NAMALWA (cell line): ENCODE measurements at regions not wholly inside any gene's neighbourhood (a gene's known extent, or its start where the extent isn't known, plus 50 kb on each side); places are given as distances from the start of the nearest gene placed in this dataset.

Source experiments
- DNase-seq: peaks from one replicate; pipeline ENCODE4 v3.0.0-alpha.2; 2015; ENCODE audit warnings: low spot score

DNA sequence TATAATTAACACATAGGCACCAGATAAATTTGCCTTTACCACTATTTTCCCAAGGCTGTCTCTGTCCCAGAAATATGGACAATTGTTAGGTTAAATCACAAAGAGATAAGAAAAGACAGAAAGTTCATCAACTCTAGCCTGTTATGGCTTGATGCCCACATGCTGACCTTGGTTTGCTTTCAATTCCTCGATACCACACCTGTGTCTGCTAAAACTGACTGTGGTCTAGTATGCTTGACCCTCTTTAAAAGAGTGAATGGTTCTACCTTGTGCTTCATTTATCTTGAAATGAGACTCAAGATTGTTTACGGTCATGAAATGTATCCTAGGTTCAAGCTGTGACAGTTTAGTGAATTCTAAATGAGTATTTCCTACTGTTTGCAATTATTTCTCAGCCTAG lies 909.0 kb upstream of the LRRTM1 start:
- DNase-seq, result no peak

DNA sequence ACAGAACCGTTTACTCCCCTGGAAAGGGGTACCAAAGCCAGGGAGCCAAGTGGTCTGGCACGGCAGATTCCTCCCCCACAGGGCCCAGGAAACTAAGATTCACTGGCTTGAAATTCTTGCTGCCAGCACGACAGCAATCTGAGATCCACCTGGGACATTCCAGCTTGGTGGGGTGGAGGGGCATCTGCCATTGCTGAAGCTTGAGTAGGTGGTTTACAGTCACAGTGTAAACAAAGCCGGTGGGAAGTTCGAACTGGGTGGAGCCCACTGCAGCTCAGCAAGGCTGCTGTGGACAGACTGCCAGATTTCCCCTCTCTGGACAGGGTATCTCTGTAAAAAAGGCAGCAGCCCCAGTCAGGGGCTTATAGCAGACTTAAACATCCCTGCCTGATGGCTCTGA lies 901.7 kb upstream of the LRRTM1 start:
- DNase-seq, result no peak

- no peak for DNase-seq
Measured at GRCh38 chr2:81196933-81197628, 892.5 kb upstream of the LRRTM1 start.

GRCh38 chr2:81196383-81196851 lies 891.9 kb upstream of the LRRTM1 start:
- DNase-seq, result no peak

DNA sequence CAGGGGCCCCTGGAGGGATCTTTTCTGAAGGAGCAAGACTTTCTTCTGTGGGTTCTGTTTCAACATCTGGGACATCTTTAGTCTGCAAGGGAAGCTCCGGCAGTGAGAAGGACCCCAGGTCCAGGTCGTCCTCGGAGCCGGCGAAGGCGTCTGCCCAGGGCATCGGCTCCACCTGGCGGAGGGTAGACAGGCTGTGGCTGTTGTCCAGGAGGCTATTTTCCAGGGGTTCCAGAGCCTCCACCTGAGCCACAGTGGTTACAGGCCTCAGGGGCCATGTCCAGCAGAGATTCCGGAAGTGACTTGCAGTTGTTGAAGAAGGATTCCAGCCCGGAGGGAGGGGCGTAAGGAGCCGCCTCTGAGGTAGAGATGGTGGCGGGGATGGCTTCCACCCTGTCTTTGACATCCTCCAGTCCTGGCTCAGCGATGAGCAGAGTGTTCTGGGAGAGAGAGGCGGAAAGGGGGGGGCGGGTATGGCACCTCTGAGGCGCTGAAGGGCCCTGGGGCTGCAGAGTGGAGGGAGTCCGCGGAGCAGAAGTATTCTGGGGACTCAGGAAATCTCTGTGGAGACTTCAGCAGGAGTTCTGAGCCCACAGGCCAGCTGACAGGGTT lies 891.3 kb upstream of the LRRTM1 start:
- no peak for DNase-seq

DNA sequence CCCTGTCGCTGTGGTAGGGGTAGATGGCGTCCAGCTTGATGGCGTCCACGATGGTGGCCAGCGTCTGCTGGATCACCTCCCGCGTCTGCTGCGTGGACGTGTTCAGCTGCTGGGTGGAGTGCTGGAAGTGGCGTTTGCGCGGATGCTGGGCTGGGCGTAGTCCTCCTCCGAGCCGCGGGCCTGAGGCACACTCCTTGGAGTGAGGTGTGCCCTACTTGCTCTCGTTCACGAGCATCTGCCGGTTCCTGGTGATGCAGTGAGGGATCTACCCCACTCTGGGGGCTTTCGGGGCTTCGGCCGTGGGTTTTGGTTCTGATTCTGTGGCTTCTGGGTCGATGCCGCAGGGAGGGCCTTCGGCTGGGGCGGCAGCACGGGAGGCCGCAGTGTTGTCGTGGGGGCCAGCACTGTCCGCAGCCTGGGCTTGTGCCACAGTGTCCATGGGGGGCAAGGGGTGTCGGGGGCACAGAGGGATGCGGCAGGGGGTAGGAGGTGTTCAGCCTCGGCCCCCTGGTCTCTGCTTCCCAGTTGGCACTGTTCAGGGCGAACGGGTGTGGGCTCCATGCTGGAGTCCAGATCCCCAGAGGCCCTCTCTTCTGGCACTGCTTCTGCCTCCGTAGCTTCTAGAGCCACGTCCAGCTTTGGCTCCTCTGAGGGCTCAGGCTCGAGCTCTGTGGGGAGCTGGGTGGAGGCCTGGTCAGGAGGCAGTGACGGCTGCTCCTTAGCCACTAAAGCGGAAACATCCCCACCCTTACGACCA lies 890.6 kb upstream of the LRRTM1 start:
- no peak for DNase-seq

- no peak for DNase-seq
Measured at GRCh38 chr2:81194581-81194980, 890.0 kb upstream of the LRRTM1 start.

DNA sequence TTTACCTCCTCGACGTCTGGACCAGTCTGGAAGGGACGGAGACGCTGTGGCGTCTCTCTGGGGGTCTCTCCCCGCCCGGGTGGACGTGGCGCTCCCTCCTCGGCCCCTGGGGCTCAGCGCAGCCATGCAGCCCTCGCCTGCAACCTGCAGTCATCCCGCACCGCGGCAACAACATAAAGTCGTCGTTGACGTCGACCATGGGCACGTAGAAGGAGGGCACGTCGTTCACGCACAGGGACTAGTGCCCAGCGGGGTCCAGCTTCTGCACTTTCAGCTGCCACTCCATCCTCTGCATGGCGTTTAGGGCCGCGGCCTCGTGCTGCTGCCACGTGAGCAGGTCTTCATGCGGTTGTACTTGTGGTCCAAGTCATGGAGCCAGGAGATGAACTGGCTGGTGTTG lies 889.6 kb upstream of the LRRTM1 start:
- no peak for DNase-seq

DNA sequence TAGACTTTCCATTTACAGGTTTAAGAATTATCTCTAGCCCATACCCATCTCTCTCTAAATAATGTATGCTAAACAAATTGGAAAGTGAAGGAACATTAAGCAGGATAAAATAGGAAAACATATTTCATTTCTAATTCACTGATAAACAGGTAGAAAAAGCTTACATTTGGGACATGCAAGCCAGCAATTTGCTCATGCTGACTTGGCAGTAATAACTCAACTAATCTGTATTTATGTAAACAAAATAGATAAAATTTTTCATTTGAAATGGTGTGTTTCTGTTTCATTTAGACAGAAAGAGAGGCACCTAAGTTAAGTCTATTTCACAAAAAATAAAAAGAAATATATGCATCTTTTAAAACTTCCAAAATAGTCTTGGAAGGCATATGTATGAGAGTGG lies 877.3 kb upstream of the LRRTM1 start:
- no peak for DNase-seq

DNA sequence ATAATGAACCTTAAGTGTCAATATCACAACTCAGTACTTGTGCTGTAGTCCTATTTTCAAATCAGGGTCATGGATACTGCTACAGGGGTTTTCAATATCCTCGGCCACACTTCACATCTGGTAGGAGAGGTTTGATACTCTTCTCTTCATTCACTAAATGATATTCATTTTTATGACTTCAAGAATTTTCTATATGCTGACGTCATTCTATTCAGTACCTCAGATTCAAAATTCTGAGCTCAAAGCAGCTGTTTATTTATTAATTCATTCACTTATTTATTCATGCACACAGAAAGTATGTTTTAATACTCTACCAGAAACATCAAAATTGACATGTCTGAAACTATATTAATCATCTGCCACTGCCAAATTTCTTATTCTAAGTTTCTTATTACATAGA lies 866.9 kb upstream of the LRRTM1 start:
- no peak for DNase-seq

DNA sequence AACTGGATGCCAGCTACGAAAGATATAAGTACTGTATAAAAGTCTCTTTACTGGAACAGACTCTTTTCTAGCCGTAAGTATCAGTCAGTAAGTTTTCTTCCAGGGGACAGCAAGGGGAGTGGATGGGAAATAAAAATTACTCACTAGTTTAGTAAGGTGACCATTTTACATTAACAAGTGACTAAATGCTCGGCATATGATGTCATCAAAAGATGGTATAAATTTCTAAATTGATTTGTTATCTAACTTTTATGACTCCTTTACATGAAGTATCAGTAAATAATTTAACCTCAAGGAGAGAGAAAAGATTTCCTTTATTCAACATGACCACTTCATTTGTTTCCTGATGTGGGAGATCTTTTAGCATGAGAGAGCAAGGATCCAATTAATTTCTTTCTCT lies 859.0 kb upstream of the LRRTM1 start:
- no peak for DNase-seq

- DNase-seq, result no peak
Measured at GRCh38 chr2:81158505-81158904, 854.0 kb upstream of the LRRTM1 start.

DNA sequence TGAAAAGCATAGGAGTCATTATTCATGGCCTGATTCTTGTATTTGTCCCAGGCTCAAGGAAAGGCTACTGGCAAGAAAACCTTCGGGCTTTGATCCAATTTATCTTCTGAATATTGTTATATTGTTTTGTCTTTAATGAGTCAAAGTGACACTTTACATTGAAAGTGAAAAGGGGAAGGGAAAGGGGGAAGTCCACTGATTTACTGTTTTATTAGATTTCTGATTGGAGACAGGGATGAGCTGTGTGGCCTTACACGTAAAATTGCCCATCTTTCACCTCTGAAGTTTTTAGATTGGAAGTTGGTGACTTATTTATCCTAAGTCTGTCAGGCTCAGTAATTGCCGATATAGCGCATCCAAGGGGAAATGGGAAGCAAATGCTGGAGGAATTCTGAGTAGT lies 843.8 kb upstream of the LRRTM1 start:
- no peak for DNase-seq

- no peak for DNase-seq
Measured at GRCh38 chr2:81136296-81136695, 831.7 kb upstream of the LRRTM1 start.

DNA sequence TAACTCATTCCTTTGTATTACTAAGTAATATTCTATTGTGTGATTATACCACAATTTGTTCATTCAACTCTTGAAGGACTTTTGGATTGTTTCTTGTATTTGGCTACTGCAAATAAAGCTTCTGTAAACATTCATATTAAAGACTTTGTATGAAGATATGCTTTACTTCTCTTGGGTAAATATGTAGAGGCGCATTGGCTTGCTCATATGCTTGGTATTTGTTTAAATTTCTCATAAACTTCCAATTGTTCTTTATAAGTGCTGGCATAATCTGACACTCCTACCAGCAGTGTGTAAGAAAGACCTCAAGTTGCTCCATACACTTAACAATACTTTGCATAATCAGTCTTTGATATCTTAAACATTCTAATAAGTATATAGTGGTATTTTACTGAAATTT lies 792.8 kb upstream of the LRRTM1 start:
- DNase-seq, result no peak

- no peak for DNase-seq
Measured at GRCh38 chr2:81093031-81093430, 788.5 kb upstream of the LRRTM1 start.

- DNase-seq, result no peak
Measured at GRCh38 chr2:81087646-81088045, 783.1 kb upstream of the LRRTM1 start.

GRCh38 chr2:81084101-81084500 lies 779.5 kb upstream of the LRRTM1 start:
- DNase-seq, result no peak

GRCh38 chr2:81078631-81079030 lies 774.1 kb upstream of the LRRTM1 start:
- DNase-seq, result no peak

DNA sequence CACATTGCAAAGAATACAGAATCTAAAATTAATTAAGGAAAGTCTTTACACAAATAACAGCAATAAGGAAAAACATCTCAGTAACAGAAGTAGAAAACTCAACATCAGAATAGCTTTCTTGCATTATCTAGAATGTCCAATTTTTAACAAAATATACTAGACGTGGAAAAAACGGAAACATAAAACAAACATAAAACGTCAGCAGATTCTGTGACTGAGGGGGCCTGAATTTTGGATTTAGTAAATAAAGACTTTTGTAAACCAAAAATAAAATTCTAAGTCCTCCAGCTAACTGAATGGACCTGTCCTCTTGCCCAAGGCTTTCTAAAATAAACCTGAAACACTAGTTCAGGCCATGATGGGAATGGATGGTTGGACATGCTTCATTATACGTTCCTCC lies 773.5 kb upstream of the LRRTM1 start:
- DNase-seq, result no peak

- DNase-seq, result no peak
Measured at GRCh38 chr2:81077396-81077795, 772.8 kb upstream of the LRRTM1 start.

GRCh38 chr2:81073412-81073811 lies 768.9 kb upstream of the LRRTM1 start:
- DNase-seq, result no peak

- DNase-seq, result no peak
Measured at GRCh38 chr2:81068144-81068543, 763.6 kb upstream of the LRRTM1 start.
